C1 segment of cervical spinal cord (tissue), 14 donors: ENCODE measurements at regions not wholly inside any gene's neighbourhood (a gene's known extent, or its start where the extent isn't known, plus 50 kb on each side); places are given as distances from the start of the nearest gene placed in this dataset.

Source experiments
- DNase-seq, 14 donors: peaks; one replicate each; lab custom pipeline; 2025; lab: John Stamatoyannopoulos, UW

DNA sequence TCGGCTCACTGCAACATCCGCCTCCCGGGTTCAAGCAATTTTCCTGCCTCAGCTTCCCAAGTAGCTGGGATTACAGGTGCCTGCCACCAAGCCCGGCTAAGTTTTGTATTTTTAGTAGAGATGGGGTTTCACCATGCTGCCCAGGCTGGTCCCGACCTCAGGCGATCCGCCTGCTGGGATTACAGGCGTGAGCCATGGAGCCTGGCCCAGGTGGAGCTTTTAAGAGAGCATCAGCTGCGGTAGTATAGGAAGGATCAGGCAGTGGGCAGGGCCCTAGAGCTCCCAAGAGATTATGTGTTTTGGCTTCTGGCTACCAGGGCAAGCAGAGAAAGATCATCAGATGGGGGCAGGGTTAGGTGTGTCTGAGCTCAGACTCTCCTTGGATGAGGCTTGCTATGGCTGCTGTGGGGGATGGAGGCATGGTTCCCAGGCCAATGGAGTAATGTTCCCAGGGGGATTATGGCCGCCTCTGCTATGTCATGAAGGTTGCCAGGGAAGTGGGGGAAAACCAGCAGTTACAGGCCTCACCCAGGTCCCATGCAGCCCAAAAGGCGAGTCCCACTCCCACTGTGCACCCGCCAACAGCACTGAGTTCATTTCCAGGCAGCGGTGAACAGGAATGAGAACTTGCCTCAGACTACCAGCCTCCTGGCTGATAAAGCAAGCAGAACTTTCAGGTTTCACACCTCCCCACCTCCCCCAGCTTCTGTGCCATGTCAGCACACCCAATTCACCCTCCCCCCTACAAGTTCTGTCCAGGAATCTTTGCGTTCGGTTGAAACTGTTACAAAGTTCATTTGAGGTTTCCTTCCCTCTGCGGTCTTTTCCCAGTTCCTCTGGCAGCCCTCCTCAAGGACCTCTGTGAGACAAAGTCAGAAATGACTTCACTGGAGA lies 507.6 kb downstream of the SPATA31D1 start:
- DNase-seq: no peak

- no peak for DNase-seq
Measured at GRCh38 chr9:82498541-82499317, 510.2 kb downstream of the SPATA31D1 start.

DNA sequence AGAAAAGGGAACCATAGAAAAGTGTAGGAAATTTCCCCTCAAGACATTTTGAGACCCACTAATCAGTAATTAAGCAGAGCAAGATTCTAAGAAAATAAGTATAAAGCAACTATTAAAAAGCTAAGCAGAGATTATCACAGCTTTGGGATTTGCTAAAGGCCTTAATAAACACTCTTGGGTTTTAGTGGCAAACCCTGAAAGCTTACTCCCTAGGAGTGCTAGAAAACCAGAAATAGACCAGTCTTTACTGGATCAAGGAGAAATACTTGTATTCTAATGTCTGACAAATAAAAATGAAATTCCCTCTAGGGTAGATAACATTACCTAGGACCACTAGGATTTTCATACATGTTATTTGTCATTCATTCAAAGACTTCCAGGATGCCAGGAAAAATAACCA lies 510.8 kb downstream of the SPATA31D1 start:
- no peak for DNase-seq

DNA sequence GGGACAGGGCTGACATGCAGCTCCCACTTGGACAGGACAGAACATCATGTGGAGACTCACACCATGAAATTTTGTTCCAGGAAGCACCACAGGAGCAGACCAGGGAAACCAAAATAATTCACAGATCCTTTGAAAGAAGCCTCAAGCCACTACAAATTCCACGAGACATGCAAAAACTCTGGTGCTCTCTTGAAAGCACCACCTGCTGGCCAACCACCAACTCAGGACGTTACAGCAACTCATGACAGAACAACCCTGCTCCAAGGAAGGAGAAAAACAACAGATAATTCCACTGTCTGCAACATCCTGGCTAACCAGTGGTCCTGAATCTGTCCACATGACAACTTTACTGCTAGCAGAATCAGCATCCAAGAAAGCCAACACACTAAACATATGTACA lies 516.0 kb downstream of the SPATA31D1 start:
- DNase-seq: no peak

DNA sequence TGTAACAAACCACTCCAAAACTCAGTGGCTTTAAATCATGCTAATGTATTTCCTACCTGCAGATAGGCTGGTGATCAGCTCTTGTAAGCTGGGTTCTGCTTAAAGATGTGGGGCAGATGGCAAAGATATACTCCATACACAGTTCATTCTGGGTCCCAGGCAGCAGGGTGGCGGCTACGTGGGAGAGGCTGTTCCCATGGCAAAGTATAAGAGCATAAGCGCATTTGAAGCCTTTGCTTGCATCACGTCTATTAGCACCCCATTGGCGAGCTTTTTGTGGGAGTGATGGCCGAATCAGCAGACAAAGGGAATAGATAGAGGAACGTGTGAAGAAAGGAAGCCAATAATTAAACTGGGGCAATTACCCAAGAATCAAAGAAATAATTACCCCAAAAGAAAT lies 523.1 kb downstream of the SPATA31D1 start:
- DNase-seq: no peak

DNA sequence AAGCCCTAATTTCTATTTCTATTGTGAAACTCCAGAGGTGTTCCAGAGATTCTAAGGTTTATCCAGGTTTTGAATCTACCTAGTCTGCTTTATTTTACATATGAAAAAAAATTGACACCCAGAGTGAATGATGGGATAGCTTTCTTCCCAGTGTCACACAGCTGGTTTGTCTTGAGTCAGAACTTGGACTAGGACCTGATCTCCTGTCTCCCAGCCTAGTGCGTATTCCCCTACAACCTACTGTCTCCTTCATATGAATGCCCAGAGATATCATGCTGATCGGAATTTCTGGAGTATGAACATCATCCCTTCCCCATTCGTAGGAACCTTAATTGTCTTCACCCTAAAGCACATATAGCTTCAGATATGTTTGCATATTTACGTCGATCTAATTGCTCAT lies 524.2 kb downstream of the SPATA31D1 start:
- DNase-seq: no peak

DNA sequence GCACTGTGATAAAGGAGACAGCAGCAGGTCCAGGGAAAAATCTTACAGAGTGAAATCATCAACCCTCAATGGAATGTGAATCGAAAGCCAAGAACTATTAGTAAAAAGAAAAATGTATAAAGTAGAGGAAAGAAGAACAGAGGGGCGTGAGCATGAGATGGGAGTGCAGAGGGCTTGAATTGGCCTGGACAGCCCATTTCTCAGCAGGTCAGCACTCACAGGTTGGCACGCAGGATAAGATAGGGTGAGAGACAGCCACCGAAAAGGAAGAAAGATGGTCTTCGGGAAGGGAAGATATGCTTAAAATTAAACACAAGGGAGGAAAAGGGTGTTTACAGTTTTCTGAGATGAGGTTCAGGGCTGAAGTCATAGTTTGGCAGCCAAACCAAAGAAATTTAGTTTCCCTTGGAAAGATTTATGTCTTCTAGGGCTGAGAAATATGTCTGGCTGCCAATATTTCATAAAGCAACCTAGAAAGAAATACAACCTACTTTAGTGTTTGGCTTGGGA lies 524.7 kb downstream of the SPATA31D1 start:
- DNase-seq: no peak

DNA sequence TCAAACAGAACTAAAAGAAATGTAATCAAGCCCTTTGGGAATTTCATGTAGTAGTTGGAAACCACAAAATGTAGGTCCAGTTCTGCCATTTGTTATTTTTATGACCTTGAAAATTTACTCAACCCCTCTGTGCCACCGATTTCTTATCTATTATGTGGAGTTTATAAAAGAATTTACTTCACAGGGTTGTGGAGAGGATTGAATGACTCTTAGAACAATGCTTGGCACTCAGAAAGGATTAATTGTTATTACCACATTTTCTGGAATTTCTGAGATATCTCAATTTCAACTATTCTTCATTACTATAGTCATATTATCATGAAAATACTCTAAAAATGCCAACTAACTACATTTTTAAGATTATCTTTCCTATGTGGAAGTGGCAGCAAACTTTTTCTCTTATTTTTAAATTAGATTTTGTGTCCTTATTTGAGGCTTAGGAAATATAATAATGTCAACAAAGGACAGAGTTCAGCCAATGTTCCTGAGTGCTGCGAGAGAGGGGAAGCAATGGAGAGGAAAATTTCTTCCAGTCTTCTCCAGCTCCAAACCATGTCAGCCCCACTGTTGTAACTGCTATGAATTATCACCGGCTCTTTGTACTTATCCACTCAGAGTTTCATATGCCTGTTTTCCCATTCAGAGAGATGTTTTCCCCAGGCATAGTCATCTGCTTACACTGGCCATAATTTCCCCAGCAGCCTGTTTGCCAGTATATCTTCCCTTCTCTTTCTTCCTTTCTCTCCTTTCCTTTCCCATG lies 525.6 kb downstream of the SPATA31D1 start:
- no peak for DNase-seq

- no peak for DNase-seq
Measured at GRCh38 chr9:82518868-82519267, 530.3 kb downstream of the SPATA31D1 start.

DNA sequence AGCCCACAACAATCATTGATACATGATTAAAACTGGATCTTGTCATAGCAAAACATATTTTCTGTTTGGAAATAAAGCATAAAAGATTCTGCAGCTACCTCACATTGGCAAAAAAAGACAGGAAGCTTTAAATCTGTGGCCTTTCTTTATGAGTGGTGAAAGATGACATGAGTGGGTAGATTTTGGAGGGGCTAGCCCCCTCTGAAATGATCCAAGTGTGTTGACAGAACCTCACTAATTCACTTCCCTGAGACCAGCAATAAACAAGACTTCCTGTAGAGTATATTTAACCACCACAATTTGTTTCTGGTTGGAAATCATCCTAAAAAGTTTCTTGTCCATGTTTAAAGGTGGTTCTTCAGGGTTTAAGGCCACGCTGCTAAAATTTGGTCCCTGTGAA lies 530.8 kb downstream of the SPATA31D1 start:
- no peak for DNase-seq

- DNase-seq: no peak
Measured at GRCh38 chr9:82524407-82524806, 535.8 kb downstream of the SPATA31D1 start.

DNA sequence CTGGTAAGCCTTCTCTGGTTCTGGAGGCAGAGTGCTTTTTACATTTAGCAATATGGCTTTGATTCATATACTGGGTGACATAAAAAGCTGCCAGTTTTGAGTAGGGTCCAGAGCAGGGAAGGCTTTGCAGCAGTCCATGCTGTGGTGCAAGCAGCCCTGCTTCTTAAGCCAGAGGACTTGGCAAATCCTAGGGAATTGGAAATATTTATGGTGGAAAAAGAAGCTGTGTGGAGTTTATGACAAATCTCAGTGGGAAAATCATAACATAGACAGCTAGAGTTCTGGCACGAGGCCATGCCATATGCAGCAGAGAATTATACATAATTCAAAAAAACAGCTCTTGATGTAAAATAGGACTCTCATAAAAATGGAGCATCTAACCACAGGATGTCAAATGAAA lies 536.4 kb downstream of the RASEF start:
- no peak for DNase-seq

- DNase-seq: no peak
Measured at GRCh38 chr9:82531795-82532194, 531.1 kb downstream of the RASEF start.

- DNase-seq: no peak
Measured at GRCh38 chr9:82532504-82533180, 530.3 kb downstream of the RASEF start.

GRCh38 chr9:82535432-82535998 lies 527.4 kb downstream of the RASEF start:
- no peak for DNase-seq

DNA sequence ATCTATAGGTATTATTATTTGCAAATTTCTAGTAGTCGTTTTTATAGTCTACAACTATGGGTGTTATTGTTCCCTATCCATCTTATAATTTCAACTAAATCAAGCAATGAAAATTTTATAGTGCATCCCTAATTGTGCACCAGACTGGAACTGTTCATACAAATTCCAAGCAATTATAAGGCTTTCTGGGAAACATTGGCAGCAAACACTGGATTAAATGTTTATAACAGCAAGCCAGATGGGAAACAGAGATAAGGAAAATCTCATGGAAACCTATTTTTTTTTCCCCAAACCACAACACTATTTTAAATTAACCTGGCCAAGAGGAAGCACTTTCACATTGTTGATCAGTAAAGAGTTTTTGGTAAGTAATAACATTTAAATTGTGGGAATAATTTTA lies 524.3 kb downstream of the RASEF start:
- DNase-seq: no peak

GRCh38 chr9:82539146-82539545 lies 523.8 kb downstream of the RASEF start:
- no peak for DNase-seq

DNA sequence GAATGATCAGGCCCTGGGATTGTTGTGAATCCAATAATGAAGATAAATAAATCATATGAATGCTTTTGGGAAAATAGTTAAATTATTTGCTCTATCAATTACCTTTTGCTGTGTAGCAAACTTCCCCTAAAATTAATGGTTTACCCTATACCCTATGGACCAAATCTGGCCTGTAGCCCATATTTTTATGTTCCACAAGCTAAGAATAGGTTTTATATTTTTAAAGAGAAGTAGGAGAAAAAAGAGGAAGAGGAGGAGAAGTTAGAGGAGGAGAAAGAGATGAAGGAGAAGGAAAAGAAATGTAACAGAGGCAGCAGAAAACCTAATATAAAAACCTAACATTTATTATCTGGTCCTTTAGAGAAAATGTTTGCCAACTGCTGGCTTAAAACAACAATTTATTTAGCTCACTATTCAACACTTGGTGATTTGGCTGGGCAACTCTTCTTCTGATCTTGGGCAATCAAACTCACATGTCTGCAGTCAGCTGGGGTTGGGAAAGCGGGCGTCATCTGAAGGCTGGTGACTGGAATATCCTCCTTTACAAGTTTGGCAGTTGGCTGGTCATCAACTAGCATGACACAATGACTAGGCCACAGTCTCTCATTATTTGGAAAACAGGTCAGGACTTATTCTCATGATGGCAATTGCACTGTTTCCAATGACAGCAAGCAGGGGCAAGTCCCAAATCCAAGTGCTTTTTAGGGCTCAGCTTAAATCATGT lies 522.9 kb downstream of the RASEF start:
- DNase-seq: no peak

- no peak for DNase-seq
Measured at GRCh38 chr9:82543726-82544125, 519.2 kb downstream of the RASEF start.

GRCh38 chr9:82546136-82546535 lies 516.8 kb downstream of the RASEF start:
- no peak for DNase-seq
